Endothelial cell of umbilical vein (primary cell): ENCODE measurements at regions not wholly inside any gene's neighbourhood (a gene's known extent, or its start where the extent isn't known, plus 50 kb on each side); places are given as distances from the start of the nearest gene placed in this dataset.

ENCODE experiments used
- BruUV-seq: library from RNA; stranded (reverse); fragments of 400-500 nt; replicated peaks from 2 replicates; lab custom pipeline; 2021; lab: Mats Ljungman, UMichigan
- CTCF ChIA-PET: fragments of 300-600, 350-600 bp; sonication (Branson Sonifier 250); formaldehyde crosslinking; loops from one replicate; lab custom pipeline; 2021; ENCODE audit warnings: antibody characterized with exemption, inconsistent platforms; lab: Charles Lee
- POLR2A ChIA-PET: fragments of 300-600, 350-600 bp; sonication (Branson Sonifier 250); formaldehyde crosslinking; loops from one replicate; lab custom pipeline; 2021; ENCODE audit warnings: antibody characterized with exemption, inconsistent platforms; lab: Charles Lee
- DNase-seq: peaks from one replicate; pipeline ENCODE4 v3.0.0-alpha.2; 2011; ENCODE audit warnings: low read depth, low spot score
- FAIRE-seq: peaks from 2 replicates; lab custom pipeline; 2011; peaks lifted over from hg19 to GRCh38; lab: Jason Lieb, UNC
- H2AFZ ChIP-seq: 2 replicates; pipeline ENCODE4 v1.6.0; 2012; ENCODE audit warnings: low read depth, low read length, control low read depth, inconsistent platforms
- H3K27ac ChIP-seq: 2 replicates; pipeline ENCODE4 v1.5.1; 2011; ENCODE audit warnings: low read depth, mild to moderate bottlenecking, control low read depth, low read length, moderate library complexity; ENCODE audit not compliant: insufficient read depth
- H3K27me3 ChIP-seq, 2 experiments: 2 replicates each; pipeline versions ENCODE4 v1.6.0 to v1.6.1; 2011; ENCODE audit warnings: low read length in 2 of 2, mixed read lengths in 1 of 2; ENCODE audit not compliant: control insufficient read depth in 2 of 2, insufficient read depth in 2 of 2
- H3K36me3 ChIP-seq, 2 experiments: 2 replicates in 1 of 2; 3 replicates in 1 of 2; pipeline ENCODE4 v1.5.1; 2011; ENCODE audit warnings: low read length in 2 of 2, mild to moderate bottlenecking in 1 of 2, moderate library complexity in 1 of 2; ENCODE audit not compliant: control insufficient read depth in 2 of 2, insufficient read depth in 2 of 2; ENCODE audit errors: extremely low read depth in 1 of 2
- H3K4me1 ChIP-seq: 3 replicates; pipeline ENCODE4 v1.5.1; 2011; ENCODE audit warnings: mild to moderate bottlenecking, low read length; ENCODE audit not compliant: control insufficient read depth, insufficient read depth; ENCODE audit errors: extremely low read depth
- H3K4me2 ChIP-seq: 2 replicates; pipeline ENCODE4 v1.6.1; 2011; ENCODE audit warnings: low read length, control low read depth, mixed read lengths; ENCODE audit not compliant: insufficient read depth
- H3K4me3 ChIP-seq, 3 experiments: fragments of 200-600 bp in 1 of 3; sonication (generic), shearing (Covaris generic) in 1 of 3; replicated peaks in 1 of 3; 2 replicates each; pipeline ENCODE4 v1.5.1; 2011 to 2016; ENCODE audit warnings: control low read depth in 3 of 3, low read length in 3 of 3, mild to moderate bottlenecking in 2 of 3, inconsistent platforms in 1 of 3, low read depth in 1 of 3, moderate library complexity in 1 of 3; ENCODE audit not compliant: insufficient read depth in 1 of 3
- H3K79me2 ChIP-seq: 2 replicates; pipeline ENCODE4 v1.6.0; 2012; ENCODE audit warnings: low read length, inconsistent platforms; ENCODE audit not compliant: control insufficient read depth, insufficient read depth
- H3K9ac ChIP-seq: replicated peaks from 2 replicates; pipeline ENCODE3; 2011; ENCODE audit warnings: low read length, control low read depth; ENCODE audit not compliant: insufficient read depth; ENCODE audit errors: extremely low read depth
- H3K9me1 ChIP-seq: replicated peaks from 3 replicates; pipeline ENCODE4 v1.6.0; 2011; ENCODE audit warnings: mild to moderate bottlenecking, low read length; ENCODE audit not compliant: control insufficient read depth, insufficient read depth; ENCODE audit errors: extremely low read depth
- H3K9me3 ChIP-seq: replicated peaks from 2 replicates; pipeline ENCODE4 v1.5.1; 2012; ENCODE audit warnings: low read length, inconsistent platforms; ENCODE audit not compliant: control insufficient read depth, insufficient read depth
- H4K20me1 ChIP-seq: replicated peaks from 2 replicates; pipeline ENCODE3; 2011; ENCODE audit warnings: mild to moderate bottlenecking, low read length; ENCODE audit not compliant: control insufficient read depth, insufficient read depth; ENCODE audit errors: extremely low read depth
- EZH2 ChIP-seq: IDR thresholded peaks from 2 replicates; pipeline ENCODE4 v1.6.1; 2012; ENCODE audit warnings: borderline replicate concordance, low read depth, mild to moderate bottlenecking, moderate library complexity, low read length, inconsistent platforms; ENCODE audit not compliant: severe bottlenecking
- FOS ChIP-seq: IDR thresholded peaks from 2 replicates; pipeline ENCODE4 v1.6.1; 2011; ENCODE audit warnings: mild to moderate bottlenecking, low read length, moderate library complexity, borderline replicate concordance; ENCODE audit not compliant: insufficient read depth
- GATA2 ChIP-seq: IDR thresholded peaks from 2 replicates; pipeline ENCODE4 v1.7.0; 2011; ENCODE audit warnings: low read depth, mild to moderate bottlenecking, moderate library complexity, mixed read lengths, low read length; ENCODE audit not compliant: insufficient read length, insufficient read depth
- JUN ChIP-seq: IDR thresholded peaks from 2 replicates; pipeline ENCODE4 v1.6.1; 2011; ENCODE audit warnings: borderline replicate concordance, low read depth; ENCODE audit not compliant: insufficient read length, insufficient read depth
- MYC ChIP-seq: IDR thresholded peaks from one replicate; pipeline ENCODE4 v1.6.1; 2011; ENCODE audit warnings: mild to moderate bottlenecking, low read depth, low read length
- POLR2A ChIP-seq: IDR thresholded peaks from 2 replicates; pipeline ENCODE4 v1.6.1; 2012; ENCODE audit warnings: low read depth, mild to moderate bottlenecking, control low read depth, low read length
- POLR2AphosphoS5 ChIP-seq: IDR thresholded peaks from 2 replicates; pipeline ENCODE4 v1.6.1; 2012; ENCODE audit warnings: low read depth, mild to moderate bottlenecking, control low read depth, low read length, moderate library complexity; ENCODE audit not compliant: insufficient read depth
- dilution Hi-C: fragments of 300-500 bp; cut with MboI; formaldehyde crosslinking; loops from one replicate; pipeline ENCODE4 v1.15.0; 2019; ENCODE audit warnings: low sequenced_read_pairs; ENCODE audit not compliant: extremely low pct_ligation_motif_present
- intact Hi-C: fragments of 100-400 bp; cut with micrococcal nuclease; formaldehyde crosslinking; loops from one replicate; pipeline ENCODE4 v1.10.0; 2022
- TF ChIP-seq, protein P1 (sequence below), 2 donors: IDR thresholded peaks; 1 replicate in 1 of 2; 2 replicates in 1 of 2; pipeline ENCODE4 v1.5.1; 2011; ENCODE audit warnings: low read length in 2 of 2, mild to moderate bottlenecking in 2 of 2, moderate library complexity in 2 of 2, control low read depth in 1 of 2, inconsistent platforms in 1 of 2, low read depth in 1 of 2; ENCODE audit not compliant: insufficient read depth in 1 of 2; ENCODE audit errors: extremely low read depth in 1 of 2
- TF ChIP-seq, protein P2 (sequence below): IDR thresholded peaks from 2 replicates; pipeline ENCODE4 v1.6.1; 2011; ENCODE audit not compliant: insufficient read depth, insufficient read length

DNA sequence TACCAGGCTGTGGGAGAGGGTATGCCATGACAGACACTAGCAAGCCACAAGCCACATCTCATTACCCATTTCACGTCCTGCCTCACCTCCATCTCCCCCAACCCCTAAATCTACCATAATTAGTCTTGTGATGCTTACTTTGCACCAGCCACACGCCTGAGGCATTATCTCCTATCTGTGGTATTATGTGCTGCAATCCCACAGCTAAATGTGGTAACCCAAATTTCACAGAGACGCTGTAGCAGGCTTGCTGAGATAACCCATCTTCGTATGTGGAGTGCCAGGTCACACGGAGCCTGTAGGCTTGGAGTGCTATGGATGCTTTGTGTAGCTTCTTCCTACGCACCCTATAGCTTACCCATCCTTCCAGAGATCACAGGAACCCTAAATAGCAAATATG is 256.7 kb upstream of the KCNH8 start:
- no TSS peak for BruUV-seq
- Histone ChIP-seq H3K27ac (no peak overlapping the region), H3K9me1 (no peaks in the 10 kb centered on the region), H3K9me3 (peaks cover 2% of the 10 kb centered on the region), H3K79me2 (no peaks in the 10 kb centered on the region), H3K36me3 (no peaks in the 10 kb centered on the region), H3K27me3 (no peaks in the 10 kb centered on the region), H2AFZ (no peak overlapping the region), H3K4me1 (no peaks in the 10 kb centered on the region), H3K4me3 (no peak overlapping the region), H3K4me2 (no peak overlapping the region), H4K20me1 (no peaks in the 10 kb centered on the region), H3K9ac (no peak overlapping the region)
- FAIRE-seq = no peak
- intact Hi-C loops = no loop called here
- ChIA-PET POLR2A (no interaction called here), CTCF (no interaction called here)
- TF ChIP-seq POLR2AphosphoS5 = no peak
- TF ChIP-seq EZH2 = no peak
- TF ChIP-seq GATA2 = no peak
- TF ChIP-seq FOS = no peak
- no peak for TF ChIP-seq MYC
- TF ChIP-seq, protein P1, sequence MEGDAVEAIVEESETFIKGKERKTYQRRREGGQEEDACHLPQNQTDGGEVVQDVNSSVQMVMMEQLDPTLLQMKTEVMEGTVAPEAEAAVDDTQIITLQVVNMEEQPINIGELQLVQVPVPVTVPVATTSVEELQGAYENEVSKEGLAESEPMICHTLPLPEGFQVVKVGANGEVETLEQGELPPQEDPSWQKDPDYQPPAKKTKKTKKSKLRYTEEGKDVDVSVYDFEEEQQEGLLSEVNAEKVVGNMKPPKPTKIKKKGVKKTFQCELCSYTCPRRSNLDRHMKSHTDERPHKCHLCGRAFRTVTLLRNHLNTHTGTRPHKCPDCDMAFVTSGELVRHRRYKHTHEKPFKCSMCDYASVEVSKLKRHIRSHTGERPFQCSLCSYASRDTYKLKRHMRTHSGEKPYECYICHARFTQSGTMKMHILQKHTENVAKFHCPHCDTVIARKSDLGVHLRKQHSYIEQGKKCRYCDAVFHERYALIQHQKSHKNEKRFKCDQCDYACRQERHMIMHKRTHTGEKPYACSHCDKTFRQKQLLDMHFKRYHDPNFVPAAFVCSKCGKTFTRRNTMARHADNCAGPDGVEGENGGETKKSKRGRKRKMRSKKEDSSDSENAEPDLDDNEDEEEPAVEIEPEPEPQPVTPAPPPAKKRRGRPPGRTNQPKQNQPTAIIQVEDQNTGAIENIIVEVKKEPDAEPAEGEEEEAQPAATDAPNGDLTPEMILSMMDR (IDR thresholded peaks at IDR 0.05; ENCODE audit: extremely low read depth in 1 of 2, insufficient read depth in 1 of 2, low read depth in 1 of 2, low read length in 2 of 2) = no peak
- TF ChIP-seq, protein P2, sequence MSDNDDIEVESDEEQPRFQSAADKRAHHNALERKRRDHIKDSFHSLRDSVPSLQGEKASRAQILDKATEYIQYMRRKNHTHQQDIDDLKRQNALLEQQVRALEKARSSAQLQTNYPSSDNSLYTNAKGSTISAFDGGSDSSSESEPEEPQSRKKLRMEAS = no peak
- TF ChIP-seq JUN = no peak
- no peak for TF ChIP-seq POLR2A
- dilution Hi-C loops = no loop called here
- no peak for DNase-seq
